ENCODE measurements at regions not wholly inside any gene's neighbourhood (a gene's known extent, or its start where the extent isn't known, plus 50 kb on each side); places are given as distances from the start of the nearest gene placed in this dataset.
A peak's percentile ranks its signal among the peaks of the same experiment; 100 is the strongest.

GRCh38 chr4:166280642-166281041 lies 407.6 kb downstream of the TLL1 start:
- H3K36me3 ChIP-seq (ENCODE audit: control insufficient read depth in 2 of 2, insufficient read depth in 2 of 2, low read length in 1 of 2), result no peaks in the 10 kb centered on the region
- H3K9me3 ChIP-seq (ENCODE audit: control insufficient read depth in 2 of 2, insufficient read depth in 1 of 2, low read length in 1 of 2), result no peaks in the 10 kb centered on the region
- 63% methylated on average over 1 of the region's 1 CpG for WGBS
- no peaks in the 10 kb centered on the region for H3K4me1 ChIP-seq (ENCODE audit: control insufficient read depth in 2 of 2, insufficient read depth in 2 of 2, low read length in 2 of 2)
- DNase-seq (ENCODE audit: low read depth in 6 of 9, low spot score in 9 of 9), result no peak
- H3K27me3 ChIP-seq (ENCODE audit: control insufficient read depth in 2 of 2, insufficient read depth in 1 of 2, low read length in 1 of 2), result no peaks in the 10 kb centered on the region
- no peak overlapping the region for H3K27ac ChIP-seq (ENCODE audit: low read depth in 1 of 2, low read length in 1 of 2)
- no peak overlapping the region for H3K4me3 ChIP-seq (ENCODE audit: low read length in 2 of 2)

- no peak overlapping the region for H3K4me3 ChIP-seq (ENCODE audit: low read length in 2 of 2)
- 0% methylated on average over 1 of the region's 1 CpG for WGBS
- no peaks in the 10 kb centered on the region for H3K9me3 ChIP-seq (ENCODE audit: control insufficient read depth in 2 of 2, insufficient read depth in 1 of 2, low read length in 1 of 2)
- H3K4me1 ChIP-seq (ENCODE audit: control insufficient read depth in 2 of 2, insufficient read depth in 2 of 2, low read length in 2 of 2), result no peaks in the 10 kb centered on the region
- H3K36me3 ChIP-seq (ENCODE audit: control insufficient read depth in 2 of 2, insufficient read depth in 2 of 2, low read length in 1 of 2), result no peaks in the 10 kb centered on the region
- no peak overlapping the region for H3K27ac ChIP-seq (ENCODE audit: low read depth in 1 of 2, low read length in 1 of 2)
- no peak for DNase-seq (ENCODE audit: low read depth in 6 of 9, low spot score in 9 of 9)
- H3K27me3 ChIP-seq (ENCODE audit: control insufficient read depth in 2 of 2, insufficient read depth in 1 of 2, low read length in 1 of 2), result no peaks in the 10 kb centered on the region
These were observed 409.2 kb downstream of the TLL1 start for GRCh38 chr4:166282081-166282770.

GRCh38 chr4:166284221-166284620 lies 411.2 kb downstream of the TLL1 start:
- no peak overlapping the region for H3K4me3 ChIP-seq (ENCODE audit: low read length in 2 of 2)
- H3K9me3 ChIP-seq (ENCODE audit: control insufficient read depth in 2 of 2, insufficient read depth in 1 of 2, low read length in 1 of 2), result no peaks in the 10 kb centered on the region
- no peak for DNase-seq (ENCODE audit: low read depth in 6 of 9, low spot score in 9 of 9)
- H3K27ac ChIP-seq (ENCODE audit: low read depth in 1 of 2, low read length in 1 of 2), result no peak overlapping the region
- no peaks in the 10 kb centered on the region for H3K4me1 ChIP-seq (ENCODE audit: control insufficient read depth in 2 of 2, insufficient read depth in 2 of 2, low read length in 2 of 2)
- H3K27me3 ChIP-seq (ENCODE audit: control insufficient read depth in 2 of 2, insufficient read depth in 1 of 2, low read length in 1 of 2), result no peaks in the 10 kb centered on the region
- no peaks in the 10 kb centered on the region for H3K36me3 ChIP-seq (ENCODE audit: control insufficient read depth in 2 of 2, insufficient read depth in 2 of 2, low read length in 1 of 2)

- H3K9me3 ChIP-seq (ENCODE audit: control insufficient read depth in 2 of 2, insufficient read depth in 1 of 2, low read length in 1 of 2), result no peaks in the 10 kb centered on the region
- H3K4me3 ChIP-seq (ENCODE audit: low read length in 2 of 2), result no peak overlapping the region
- no peak overlapping the region for H3K27ac ChIP-seq (ENCODE audit: low read depth in 1 of 2, low read length in 1 of 2)
- H3K27me3 ChIP-seq (ENCODE audit: control insufficient read depth in 2 of 2, insufficient read depth in 1 of 2, low read length in 1 of 2), result no peaks in the 10 kb centered on the region
- no peaks in the 10 kb centered on the region for H3K4me1 ChIP-seq (ENCODE audit: control insufficient read depth in 2 of 2, insufficient read depth in 2 of 2, low read length in 2 of 2)
- no peaks in the 10 kb centered on the region for H3K36me3 ChIP-seq (ENCODE audit: control insufficient read depth in 2 of 2, insufficient read depth in 2 of 2, low read length in 1 of 2)
- no peak for DNase-seq (ENCODE audit: low read depth in 6 of 9, low spot score in 9 of 9)
- 67% methylated on average over 4 of the region's 4 CpGs for WGBS
These were observed 417.4 kb downstream of the TLL1 start for GRCh38 chr4:166290426-166290825.

- 72% methylated on average over 2 of the region's 2 CpGs for WGBS
These were observed 420.5 kb downstream of the TLL1 start for GRCh38 chr4:166293556-166293955.

GRCh38 chr4:166301266-166301665 lies 428.2 kb downstream of the TLL1 start:
- Histone ChIP-seq H3K9me3 (ENCODE audit: control insufficient read depth in 2 of 2, insufficient read depth in 1 of 2, low read length in 1 of 2) (peaks cover 0 to 4% of the 10 kb centered on the region in 2 donors), H3K27ac (ENCODE audit: low read depth in 1 of 2, low read length in 1 of 2) (no peak overlapping the region), H3K36me3 (ENCODE audit: control insufficient read depth in 2 of 2, insufficient read depth in 2 of 2, low read length in 1 of 2) (no peaks in the 10 kb centered on the region), H3K27me3 (ENCODE audit: control insufficient read depth in 2 of 2, insufficient read depth in 1 of 2, low read length in 1 of 2) (no peaks in the 10 kb centered on the region), H3K4me3 (ENCODE audit: low read length in 2 of 2) (no peak overlapping the region), H3K4me1 (ENCODE audit: control insufficient read depth in 2 of 2, insufficient read depth in 2 of 2, low read length in 2 of 2) (no peaks in the 10 kb centered on the region)
- WGBS, result 94% methylated on average over 6 of the region's 6 CpGs
- DNase-seq (ENCODE audit: low read depth in 6 of 9, low spot score in 9 of 9), result no peak

More at GRCh38 chr4:166293556-166293955, 420.5 kb downstream of the TLL1 start:
- H3K27ac ChIP-seq (ENCODE audit: low read depth in 1 of 2, low read length in 1 of 2), result no peak overlapping the region
- no peaks in the 10 kb centered on the region for H3K36me3 ChIP-seq (ENCODE audit: control insufficient read depth in 2 of 2, insufficient read depth in 2 of 2, low read length in 1 of 2)
- no peaks in the 10 kb centered on the region for H3K4me1 ChIP-seq (ENCODE audit: control insufficient read depth in 2 of 2, insufficient read depth in 2 of 2, low read length in 2 of 2)
- DNase-seq (ENCODE audit: low read depth in 6 of 9, low spot score in 9 of 9), result no peak
- no peak overlapping the region for H3K4me3 ChIP-seq (ENCODE audit: low read length in 2 of 2)
- no peaks in the 10 kb centered on the region for H3K27me3 ChIP-seq (ENCODE audit: control insufficient read depth in 2 of 2, insufficient read depth in 1 of 2, low read length in 1 of 2)
- no peaks in the 10 kb centered on the region for H3K9me3 ChIP-seq (ENCODE audit: control insufficient read depth in 2 of 2, insufficient read depth in 1 of 2, low read length in 1 of 2)

GRCh38 chr4:166308647-166309046 lies 435.6 kb downstream of the TLL1 start:
- Histone ChIP-seq H3K36me3 (ENCODE audit: control insufficient read depth in 2 of 2, insufficient read depth in 2 of 2, low read length in 1 of 2) (no peaks in the 10 kb centered on the region), H3K4me1 (ENCODE audit: control insufficient read depth in 2 of 2, insufficient read depth in 2 of 2, low read length in 2 of 2) (no peaks in the 10 kb centered on the region)
- WGBS, result 97% methylated on average over 4 of the region's 4 CpGs

GRCh38 chr4:166309286-166309685 lies 436.2 kb downstream of the TLL1 start:
- Histone ChIP-seq H3K4me1 (ENCODE audit: control insufficient read depth in 2 of 2, insufficient read depth in 2 of 2, low read length in 2 of 2) (no peaks in the 10 kb centered on the region), H3K27ac (ENCODE audit: low read depth in 1 of 2, low read length in 1 of 2) (no peak overlapping the region), H3K4me3 (ENCODE audit: low read length in 2 of 2) (no peak overlapping the region), H3K36me3 (ENCODE audit: control insufficient read depth in 2 of 2, insufficient read depth in 2 of 2, low read length in 1 of 2) (no peaks in the 10 kb centered on the region), H3K9me3 (ENCODE audit: control insufficient read depth in 2 of 2, insufficient read depth in 1 of 2, low read length in 1 of 2) (no peaks in the 10 kb centered on the region), H3K27me3 (ENCODE audit: control insufficient read depth in 2 of 2, insufficient read depth in 1 of 2, low read length in 1 of 2) (no peaks in the 10 kb centered on the region)
- 92% methylated on average over 3 of the region's 3 CpGs for WGBS
- DNase-seq (ENCODE audit: low read depth in 6 of 9, low spot score in 9 of 9), result no peak

More at GRCh38 chr4:166308647-166309046, 435.6 kb downstream of the TLL1 start:
- DNase-seq (ENCODE audit: low read depth in 6 of 9, low spot score in 9 of 9), result peak in 2 of 9 donors; percentile 1 to 8
- Histone ChIP-seq H3K27me3 (ENCODE audit: control insufficient read depth in 2 of 2, insufficient read depth in 1 of 2, low read length in 1 of 2) (no peaks in the 10 kb centered on the region), H3K4me3 (ENCODE audit: low read length in 2 of 2) (no peak overlapping the region), H3K9me3 (ENCODE audit: control insufficient read depth in 2 of 2, insufficient read depth in 1 of 2, low read length in 1 of 2) (no peaks in the 10 kb centered on the region), H3K27ac (ENCODE audit: low read depth in 1 of 2, low read length in 1 of 2) (no peak overlapping the region)

- no peaks in the 10 kb centered on the region for H3K4me1 ChIP-seq (ENCODE audit: control insufficient read depth in 2 of 2, insufficient read depth in 2 of 2, low read length in 2 of 2)
- no peak overlapping the region for H3K4me3 ChIP-seq (ENCODE audit: low read length in 2 of 2)
- H3K9me3 ChIP-seq (ENCODE audit: control insufficient read depth in 2 of 2, insufficient read depth in 1 of 2, low read length in 1 of 2), result no peaks in the 10 kb centered on the region
- WGBS, result 82% methylated on average over 2 of the region's 2 CpGs
- DNase-seq (ENCODE audit: low read depth in 6 of 9, low spot score in 9 of 9), result no peak
- no peaks in the 10 kb centered on the region for H3K27me3 ChIP-seq (ENCODE audit: control insufficient read depth in 2 of 2, insufficient read depth in 1 of 2, low read length in 1 of 2)
- H3K36me3 ChIP-seq (ENCODE audit: control insufficient read depth in 2 of 2, insufficient read depth in 2 of 2, low read length in 1 of 2), result no peaks in the 10 kb centered on the region
- H3K27ac ChIP-seq (ENCODE audit: low read depth in 1 of 2, low read length in 1 of 2), result no peak overlapping the region
These were observed 438.1 kb downstream of the TLL1 start for GRCh38 chr4:166311169-166311568.
